HepG2 (cell line): ENCODE measurements at regions not wholly inside any gene's neighbourhood (a gene's known extent, or its start where the extent isn't known, plus 50 kb on each side); places are given as distances from the start of the nearest gene placed in this dataset.

ENCODE experiments used
- ATAC-seq: fragments of 200-7000 bp; cut with Tn5 transposase; 3 replicates; pipeline ENCODE4 v1.9.1; 2020; ENCODE audit warnings: mild to moderate bottlenecking, moderate library complexity
- BruUV-seq: library from RNA; stranded (reverse); fragments of 400-500 nt; replicated peaks from 2 replicates; lab custom pipeline; 2021; lab: Mats Ljungman, UMichigan
- CTCF ChIA-PET: fragments of 300-600 bp; formaldehyde crosslinking; extraction: SDS; loops from one replicate; lab custom pipeline; 2021; ENCODE audit warnings: low total read pairs, inconsistent platforms, low intra/inter-chr PET ratio; lab: Yijun Ruan, JAX
- POLR2A ChIA-PET: fragments of 350-600 bp; sonication (Branson Sonifier 250); formaldehyde crosslinking; loops from one replicate; lab custom pipeline; 2020; ENCODE audit warnings: antibody characterized with exemption, inconsistent platforms; lab: Yijun Ruan, JAX
- DNase-seq: peaks from one replicate; pipeline ENCODE4 v3.0.0-alpha.2; 2015; ENCODE audit warnings: low spot score
- FAIRE-seq: peaks from 3 replicates; lab custom pipeline; 2011; peaks lifted over from hg19 to GRCh38; lab: Jason Lieb, UNC
- H2AFZ ChIP-seq: one replicate; pipeline ENCODE4 v1.6.1; 2011; ENCODE audit warnings: low read length, inconsistent platforms
- H3K27ac ChIP-seq: fragments of 300-600 bp; 3 replicates; pipeline ENCODE4 v1.8.0; 2011; ENCODE audit warnings: mixed run types, mild to moderate bottlenecking, mixed read lengths, low read length, inconsistent platforms; ENCODE audit not compliant: insufficient read depth; ENCODE audit errors: extremely low read length
- H3K27me3 ChIP-seq, 2 experiments: fragments of 200-600 bp in 1 of 2; 2 replicates in 1 of 2; 3 replicates in 1 of 2; pipeline versions ENCODE4 v1.6.0 to v1.8.0; 2011; ENCODE audit warnings: low read length in 2 of 2, mild to moderate bottlenecking in 2 of 2, moderate library complexity in 2 of 2, inconsistent platforms in 1 of 2; ENCODE audit not compliant: insufficient read depth in 2 of 2, control insufficient read depth in 1 of 2
- H3K36me3 ChIP-seq, 2 experiments: fragments of 200-600 bp in 1 of 2; replicated peaks in 1 of 2; 2 replicates in 1 of 2; 3 replicates in 1 of 2; pipeline versions ENCODE4 v1.5.1 to v1.8.0; 2011; ENCODE audit warnings: low read length in 2 of 2, inconsistent platforms in 1 of 2; ENCODE audit not compliant: insufficient read depth in 2 of 2, control insufficient read depth in 1 of 2
- H3K4me1 ChIP-seq: 2 replicates; pipeline ENCODE4 v1.5.1; 2012; ENCODE audit warnings: low read length, inconsistent platforms; ENCODE audit not compliant: insufficient read depth
- H3K4me2 ChIP-seq: 2 replicates; pipeline ENCODE4 v1.6.0; 2011; ENCODE audit warnings: low read depth, low read length, inconsistent platforms
- H3K4me3 ChIP-seq, 3 experiments: fragments of 200-600 bp in 1 of 3; sonication (generic), shearing (Covaris generic) in 1 of 3; replicated peaks in 1 of 3; 2 replicates each; pipeline ENCODE4 v1.5.1; 2011 to 2016; ENCODE audit warnings: low read length in 3 of 3, inconsistent platforms in 2 of 3, low read depth in 2 of 3, mild to moderate bottlenecking in 2 of 3, control low read depth in 1 of 3, mixed read lengths in 1 of 3; ENCODE audit not compliant: insufficient read depth in 1 of 3
- H3K79me2 ChIP-seq: one replicate; pipeline ENCODE4 v1.6.1; 2011; ENCODE audit warnings: low read length, inconsistent platforms; ENCODE audit not compliant: insufficient read depth
- H3K9ac ChIP-seq: 2 replicates; pipeline ENCODE4 v1.6.0; 2011; ENCODE audit warnings: mild to moderate bottlenecking, low read depth, low read length, inconsistent platforms; ENCODE audit not compliant: insufficient read depth
- H3K9me3 ChIP-seq: 2 replicates; pipeline ENCODE4 v1.5.1; 2012; ENCODE audit warnings: mild to moderate bottlenecking, low read length
- H4K20me1 ChIP-seq: 2 replicates; pipeline ENCODE4 v1.6.0; 2011; ENCODE audit warnings: inconsistent platforms, mild to moderate bottlenecking, low read length, moderate library complexity; ENCODE audit not compliant: insufficient read depth
- JDP2 ChIP-seq: sonication (generic); formaldehyde crosslinking; IDR thresholded peaks from 2 replicates; pipeline ENCODE4 v1.8.1; 2022; ENCODE audit warnings: missing genetic modification reagents, borderline replicate concordance
- TAF15 ChIP-seq: fragments of 200-400 bp; formaldehyde crosslinking; IDR thresholded peaks from one replicate; pipeline ENCODE4 v1.6.1; 2018; ENCODE audit warnings: mild to moderate bottlenecking, low read depth, low read length; ENCODE audit not compliant: poor library complexity, severe bottlenecking
- YEATS4 ChIP-seq: sonication (generic); formaldehyde crosslinking; IDR thresholded peaks from 2 replicates; pipeline ENCODE4 v1.4.0; 2020; ENCODE audit warnings: missing genetic modification reagents, borderline replicate concordance
- ZFP62 ChIP-seq: sonication (generic); formaldehyde crosslinking; IDR thresholded peaks from 2 replicates; pipeline ENCODE4 v1.4.0; 2020; ENCODE audit warnings: missing genetic modification reagents
- ZKSCAN8 ChIP-seq: IDR thresholded peaks from 2 replicates; pipeline ENCODE4 v1.6.1; 2016; ENCODE audit warnings: borderline replicate concordance, missing genetic modification reagents, missing compliant biosample characterization
- ZNF441 ChIP-seq: sonication (generic); formaldehyde crosslinking; IDR thresholded peaks from 2 replicates; pipeline ENCODE4 v1.7.0; 2021; ENCODE audit warnings: missing genetic modification reagents, borderline replicate concordance
- ZNF556 ChIP-seq: sonication (generic); formaldehyde crosslinking; IDR thresholded peaks from 2 replicates; pipeline ENCODE4 v1.4.0; 2020; ENCODE audit warnings: mild to moderate bottlenecking, missing genetic modification reagents, borderline replicate concordance
- WGBS: methylation state at CpG from one replicate; pipeline ENCODE4 v1.1.6; 2017; ENCODE audit warnings: low lambda C conversion rate; 5-methylcytosine and 5-hydroxymethylcytosine counted together
- in situ Hi-C: cut with HindIII; loops from 2 replicates; pipeline ENCODE4 v1.10.0; 2017; ENCODE audit warnings: low pct_unique_long_range_greater_than_20kb; ENCODE audit not compliant: extremely low pct_ligation_motif_present
- intact Hi-C: fragments of 100-400 bp; cut with micrococcal nuclease; formaldehyde crosslinking; loops from one replicate; pipeline ENCODE4 v1.10.0; 2022; ENCODE audit not compliant: unreplicated experiment
- TF ChIP-seq, protein P1 (sequence below): sonication (generic); formaldehyde crosslinking; IDR thresholded peaks from 2 replicates; pipeline ENCODE4 v1.9.0; 2022; ENCODE audit warnings: missing genetic modification reagents, mild to moderate bottlenecking, borderline replicate concordance
- TF ChIP-seq, protein P2 (sequence below): sonication (generic); formaldehyde crosslinking; IDR thresholded peaks from 2 replicates; pipeline ENCODE4 v1.5.1; 2020; ENCODE audit warnings: mild to moderate bottlenecking, missing genetic modification reagents, borderline replicate concordance

DNA sequence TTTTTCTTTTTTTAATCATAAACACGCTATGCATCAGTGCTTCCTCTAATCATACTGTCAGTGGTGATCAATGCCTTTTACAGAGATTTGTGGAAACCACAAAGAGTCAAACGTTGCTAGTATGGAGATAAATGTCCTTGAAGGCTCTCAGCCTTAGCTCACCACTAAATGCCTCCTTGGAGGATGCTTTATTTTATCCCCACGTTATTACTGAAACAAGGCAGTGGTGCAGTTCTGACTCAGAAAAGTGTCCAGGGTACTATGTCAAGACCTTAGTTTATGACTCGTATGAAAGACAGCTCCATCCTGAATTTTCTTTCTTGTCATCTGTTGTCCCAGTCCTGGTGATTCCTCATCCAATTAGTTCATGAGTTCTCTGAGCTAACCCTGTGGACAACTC lies 1146.7 kb downstream of the IGSF11 start:
- H3K36me3 ChIP-seq, result no peaks in the 10 kb centered on the region
- ATAC-seq (no peak), FAIRE-seq (no peak), DNase-seq (no peak)
- no TSS peak for BruUV-seq
- in situ Hi-C loops (no loop called here), intact Hi-C loops (no loop called here)
- H3K79me2 ChIP-seq, result no peaks in the 10 kb centered on the region
- TF ChIP-seq ZNF441 (CRISPR knock-in tag) (no peak), ZNF556 (no peak), JDP2 (no peak), ZKSCAN8 (CRISPR knock-in tag) (no peak), TAF15 (no peak), ZFP62 (CRISPR knock-in tag) (no peak), YEATS4 (CRISPR knock-in tag) (no peak)
- TF ChIP-seq, protein P1, sequence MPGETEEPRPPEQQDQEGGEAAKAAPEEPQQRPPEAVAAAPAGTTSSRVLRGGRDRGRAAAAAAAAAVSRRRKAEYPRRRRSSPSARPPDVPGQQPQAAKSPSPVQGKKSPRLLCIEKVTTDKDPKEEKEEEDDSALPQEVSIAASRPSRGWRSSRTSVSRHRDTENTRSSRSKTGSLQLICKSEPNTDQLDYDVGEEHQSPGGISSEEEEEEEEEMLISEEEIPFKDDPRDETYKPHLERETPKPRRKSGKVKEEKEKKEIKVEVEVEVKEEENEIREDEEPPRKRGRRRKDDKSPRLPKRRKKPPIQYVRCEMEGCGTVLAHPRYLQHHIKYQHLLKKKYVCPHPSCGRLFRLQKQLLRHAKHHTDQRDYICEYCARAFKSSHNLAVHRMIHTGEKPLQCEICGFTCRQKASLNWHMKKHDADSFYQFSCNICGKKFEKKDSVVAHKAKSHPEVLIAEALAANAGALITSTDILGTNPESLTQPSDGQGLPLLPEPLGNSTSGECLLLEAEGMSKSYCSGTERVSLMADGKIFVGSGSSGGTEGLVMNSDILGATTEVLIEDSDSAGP (CRISPR knock-in tag), result no peak
- TF ChIP-seq, protein P2, sequence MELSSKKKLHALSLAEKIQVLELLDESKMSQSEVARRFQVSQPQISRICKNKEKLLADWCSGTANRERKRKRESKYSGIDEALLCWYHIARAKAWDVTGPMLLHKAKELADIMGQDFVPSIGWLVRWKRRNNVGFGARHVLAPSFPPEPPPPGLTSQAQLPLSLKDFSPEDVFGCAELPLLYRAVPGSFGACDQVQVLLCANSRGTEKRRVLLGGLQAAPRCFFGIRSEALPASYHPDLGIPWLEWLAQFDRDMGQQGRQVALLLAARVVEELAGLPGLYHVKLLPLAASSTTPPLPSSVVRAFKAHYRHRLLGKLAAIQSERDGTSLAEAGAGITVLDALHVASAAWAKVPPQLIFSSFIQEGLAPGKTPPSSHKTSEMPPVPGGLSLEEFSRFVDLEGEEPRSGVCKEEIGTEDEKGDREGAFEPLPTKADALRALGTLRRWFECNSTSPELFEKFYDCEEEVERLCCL (CRISPR knock-in tag), result no peak
- TF ChIP-seq, all 625 proteins: peak for 0
- Histone ChIP-seq H4K20me1 (no peaks in the 10 kb centered on the region), H3K4me3 (no peak overlapping the region), H3K27ac (no peak overlapping the region), H3K4me1 (no peaks in the 10 kb centered on the region), H3K27me3 (no peaks in the 10 kb centered on the region), H2AFZ (no peak overlapping the region), H3K9ac (no peak overlapping the region), H3K9me3 (no peaks in the 10 kb centered on the region), H3K4me2 (no peak overlapping the region)
- ChIA-PET CTCF (no interaction called here), POLR2A (no interaction called here)
- 3% methylated on average over 4 of the region's 4 CpGs for WGBS
